GM21723 (cell line): ENCODE measurements at regions not wholly inside any gene's neighbourhood (a gene's known extent, or its start where the extent isn't known, plus 50 kb on each side); places are given as distances from the start of the nearest gene placed in this dataset.

Source experiments
- ATAC-seq: cut with Tn5 transposase; IDR thresholded peaks from one replicate; pipeline ENCODE4 v1.9.1; 2021; ENCODE audit warnings: mild to moderate bottlenecking, moderate library complexity; ENCODE audit not compliant: unreplicated experiment

DNA sequence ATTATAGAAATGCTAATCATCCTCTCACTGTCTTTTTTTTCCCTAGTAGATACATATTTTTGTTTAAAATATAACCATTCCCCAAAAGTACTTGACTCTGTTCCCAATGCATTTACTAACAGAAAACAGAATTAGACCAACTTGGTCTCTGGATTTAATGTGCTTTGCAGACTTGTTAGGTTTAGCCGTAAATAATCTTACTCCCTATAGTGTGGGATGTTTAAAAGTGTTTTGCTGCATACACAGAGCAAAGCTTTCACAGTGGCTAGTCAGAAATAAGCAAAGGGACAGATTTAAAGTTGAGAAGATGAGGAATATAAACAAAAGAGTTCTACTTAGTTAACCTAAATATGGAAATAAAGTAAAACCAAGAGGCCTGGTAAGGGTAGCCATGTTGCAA is 527.5 kb downstream of the HDGFL1 start:
- no peak for ATAC-seq

DNA sequence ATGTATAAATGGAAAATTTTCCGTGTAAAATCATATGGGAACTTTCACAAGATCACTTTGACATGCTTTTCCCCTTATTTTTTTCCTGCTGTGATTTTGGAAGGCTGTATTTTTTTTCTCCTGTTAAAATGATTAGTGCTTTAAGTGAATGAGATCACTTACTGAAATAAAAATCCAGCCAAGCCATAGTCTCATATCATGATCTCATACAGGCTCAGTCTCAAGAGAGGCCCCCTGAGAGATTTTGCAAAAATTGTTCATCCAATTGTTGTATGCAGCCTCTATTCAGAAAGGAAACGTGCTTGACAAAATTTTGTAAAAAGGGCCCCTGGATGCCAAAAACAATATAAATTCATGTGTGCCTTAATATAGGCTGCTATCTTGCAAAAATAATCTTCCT is 528.2 kb downstream of the HDGFL1 start:
- ATAC-seq: no peak

DNA sequence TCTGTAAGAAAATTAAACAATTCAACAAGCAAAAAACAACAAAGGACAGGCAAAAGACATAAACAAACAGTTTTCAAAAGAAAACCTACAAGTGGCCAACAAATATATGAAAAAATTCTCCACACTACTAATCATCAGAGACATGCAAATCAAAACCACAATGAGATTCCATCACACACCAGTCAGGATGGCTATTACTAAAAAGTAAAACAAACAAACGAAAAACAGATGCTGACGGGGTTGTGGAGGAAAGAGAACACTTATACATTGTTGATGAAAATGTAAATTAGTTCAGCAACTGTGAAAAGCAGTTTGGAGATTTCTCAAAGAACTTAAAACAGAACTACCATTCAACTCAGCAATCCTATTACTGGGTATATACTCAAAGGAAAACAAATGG is 537.6 kb downstream of the HDGFL1 start:
- ATAC-seq: no peak

DNA sequence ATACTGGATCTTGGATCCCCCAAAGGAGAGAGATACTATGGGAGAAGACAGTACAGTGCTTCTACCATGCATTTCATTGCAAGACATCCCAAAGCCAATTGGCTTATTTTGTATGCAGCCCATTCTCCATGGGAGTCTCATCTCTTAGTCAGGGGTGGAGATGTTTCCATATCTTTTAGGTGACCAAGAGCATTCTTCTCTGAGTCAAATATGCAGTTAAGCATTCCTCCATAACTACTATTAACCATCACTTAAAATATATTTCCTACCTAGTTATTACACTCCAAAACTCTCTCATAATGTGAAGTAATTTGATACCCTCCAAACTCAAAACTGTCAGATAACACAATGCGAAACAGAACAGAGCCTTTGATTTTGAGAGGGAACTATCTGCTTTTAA is 542.6 kb downstream of the HDGFL1 start:
- no peak for ATAC-seq

DNA sequence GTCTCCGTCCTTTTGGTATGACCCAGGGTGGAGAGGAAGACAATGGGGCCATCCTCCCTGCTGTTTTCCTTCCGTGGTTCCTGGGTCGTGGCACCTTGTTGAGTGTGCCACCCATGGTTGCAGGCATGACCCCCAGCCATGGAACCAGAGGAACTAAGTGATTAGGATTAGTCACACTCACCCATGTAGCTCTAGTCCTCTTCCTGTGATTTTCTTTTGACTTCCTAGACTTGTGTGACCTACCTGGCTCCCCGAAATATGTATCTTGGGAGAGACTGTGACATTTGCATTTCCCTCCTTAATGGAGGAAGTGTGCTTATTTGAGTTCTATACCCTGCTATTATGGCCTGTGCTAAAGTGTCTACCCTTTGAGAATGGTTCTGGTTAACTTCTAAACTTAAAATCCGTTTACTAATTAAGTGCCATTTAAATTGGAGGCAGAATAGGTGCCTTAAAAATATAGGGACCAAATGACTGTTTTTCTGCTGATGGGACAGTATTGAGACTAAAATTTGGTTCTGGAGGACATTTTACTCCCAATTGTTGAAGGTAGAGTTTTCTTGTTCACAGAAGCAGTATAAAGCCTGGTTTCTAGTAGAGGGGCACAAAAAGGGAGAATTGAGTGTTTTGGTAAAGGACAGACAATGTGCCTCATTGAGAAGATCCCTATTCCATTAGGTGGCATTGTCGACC is 545.6 kb downstream of the HDGFL1 start:
- no peak for ATAC-seq

DNA sequence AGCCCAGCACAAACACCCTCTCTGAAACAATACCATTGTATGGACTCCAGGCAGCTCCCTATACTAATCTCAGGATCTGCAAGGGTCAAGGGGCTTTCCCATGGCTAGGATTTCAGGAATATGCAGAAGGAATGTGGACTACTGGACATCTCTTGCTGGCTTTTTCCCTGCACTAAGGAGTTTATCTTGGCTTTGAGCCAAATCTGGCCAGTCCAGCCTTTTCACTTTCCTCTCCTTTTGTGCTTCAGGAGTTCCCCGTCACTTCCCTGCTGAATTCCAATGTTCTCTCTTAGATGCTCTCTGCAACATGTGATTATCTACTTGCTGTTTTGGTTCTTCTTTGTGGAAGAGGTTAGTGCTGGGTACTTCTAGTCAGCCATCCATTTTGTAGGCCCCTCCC is 568.2 kb downstream of the HDGFL1 start:
- ATAC-seq: no peak

DNA sequence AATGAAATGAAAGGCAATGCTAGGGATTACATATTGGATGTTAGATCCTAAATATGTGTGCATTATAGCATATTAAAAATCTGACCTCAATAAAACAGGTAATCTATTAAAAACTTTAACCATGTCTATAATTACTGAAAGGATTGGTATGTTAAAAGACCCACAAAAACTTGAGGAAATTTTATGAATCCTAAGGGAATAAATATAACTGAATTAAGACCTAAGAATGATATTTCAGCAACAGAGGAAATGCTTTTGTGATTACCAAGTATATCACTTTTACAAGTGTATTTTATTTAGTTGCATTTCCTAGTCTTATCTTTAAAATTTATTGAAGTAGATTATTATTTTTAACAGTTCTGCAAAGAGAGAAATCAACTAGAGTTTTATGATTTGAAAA is 571.5 kb downstream of the HDGFL1 start:
- ATAC-seq: no peak

DNA sequence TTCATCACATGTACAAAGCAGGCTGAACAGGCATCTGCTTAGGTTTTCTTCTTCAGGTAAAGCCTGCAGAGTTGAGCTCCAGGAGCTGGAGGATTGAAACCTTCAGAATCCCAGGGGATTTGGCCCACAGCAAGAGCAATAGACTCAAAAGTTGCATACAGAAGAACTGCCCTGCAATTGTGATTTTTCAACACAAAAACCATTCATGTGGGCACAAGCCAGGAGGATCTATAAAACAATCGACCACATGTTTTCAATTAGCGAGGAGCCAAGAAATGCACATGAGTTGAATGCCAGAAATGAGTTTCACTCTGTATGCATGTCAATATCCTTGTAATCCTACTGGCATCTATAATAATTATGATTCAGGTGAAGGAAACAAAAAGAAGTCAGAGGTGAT is 576.4 kb downstream of the HDGFL1 start:
- no peak for ATAC-seq

DNA sequence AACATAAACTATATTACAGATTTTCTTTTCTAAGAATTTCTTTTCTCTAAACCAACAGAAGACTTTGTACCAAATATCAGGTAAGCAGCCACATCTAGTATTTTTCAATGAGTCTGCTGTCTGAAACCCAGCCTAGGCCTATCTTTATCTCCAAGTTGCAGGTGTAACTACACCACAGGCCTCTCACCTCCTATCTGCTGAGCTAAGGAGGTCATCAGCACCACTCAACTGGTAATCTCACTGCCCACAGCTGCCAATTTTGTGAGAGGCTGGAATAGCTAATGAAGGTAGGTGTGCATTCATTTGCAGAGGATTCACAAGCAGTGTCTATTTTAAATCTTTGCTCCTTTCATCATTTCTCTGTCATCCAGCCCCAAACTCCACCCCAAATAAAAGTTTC is 584.8 kb downstream of the HDGFL1 start:
- ATAC-seq: no peak

DNA sequence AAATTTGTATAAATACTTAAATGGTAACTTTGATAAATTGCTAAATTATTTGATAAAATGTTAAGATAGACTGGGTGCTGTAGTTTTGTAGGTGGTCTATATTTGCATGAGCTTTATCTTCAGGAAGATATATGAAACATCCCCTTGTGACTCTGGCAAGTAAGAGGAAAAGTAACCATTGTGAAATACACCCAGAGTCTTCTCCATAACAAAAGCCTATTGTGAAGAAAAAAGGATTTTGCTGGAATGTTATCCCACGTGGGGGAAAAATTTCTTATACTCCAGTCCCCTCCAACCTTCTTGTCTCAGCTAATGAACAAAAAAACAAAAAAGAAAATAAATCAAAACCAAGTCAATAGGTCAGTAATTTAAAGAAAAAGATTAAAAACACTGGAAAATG is 600.7 kb downstream of the HDGFL1 start:
- ATAC-seq: no peak

DNA sequence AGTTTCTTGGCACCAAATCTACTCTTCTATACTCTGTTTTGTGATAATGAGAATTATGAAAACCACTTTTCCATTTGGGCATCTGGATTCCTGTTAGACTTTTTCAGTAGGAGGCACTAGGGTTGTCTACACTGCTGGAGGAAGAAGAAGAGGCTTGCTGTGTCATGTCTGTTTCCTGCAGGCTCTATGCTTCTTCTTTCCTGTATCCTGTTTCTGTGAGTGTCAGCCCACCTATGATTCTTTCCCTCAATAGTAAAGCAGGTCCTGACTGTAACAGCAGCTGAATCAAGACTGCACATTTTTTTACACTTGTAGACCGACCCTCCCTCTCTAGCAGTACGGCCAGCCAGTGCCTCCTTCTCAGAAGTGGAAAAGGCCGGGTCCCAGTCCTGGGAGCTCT is 603.9 kb downstream of the HDGFL1 start:
- ATAC-seq: no peak

DNA sequence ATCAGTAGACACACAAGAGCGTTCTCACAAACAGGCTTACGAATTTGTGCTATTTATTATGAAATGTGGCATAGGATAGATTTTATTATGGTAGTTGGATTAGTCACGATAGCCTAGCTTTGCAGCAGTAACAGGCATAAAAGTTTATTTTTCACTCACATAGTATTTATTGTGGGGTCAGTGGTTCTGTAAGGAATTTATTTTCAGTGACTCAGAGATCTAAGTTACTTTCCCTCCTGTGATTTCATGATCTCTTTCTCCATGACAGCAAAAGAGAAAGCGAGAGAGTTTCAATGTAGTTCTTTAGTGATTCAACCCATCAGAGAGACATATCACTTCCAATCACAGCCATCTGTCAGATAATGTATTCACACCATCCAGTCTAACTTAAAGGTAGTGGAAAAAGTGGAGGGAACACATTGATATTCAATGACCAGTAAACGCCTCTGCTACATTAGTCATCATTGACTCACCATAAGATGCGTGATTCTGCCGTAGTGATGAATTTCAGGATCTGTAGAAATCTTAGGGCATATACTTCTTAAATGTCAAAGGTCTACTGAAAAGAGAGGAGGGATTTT is 605.5 kb downstream of the HDGFL1 start:
- no peak for ATAC-seq

DNA sequence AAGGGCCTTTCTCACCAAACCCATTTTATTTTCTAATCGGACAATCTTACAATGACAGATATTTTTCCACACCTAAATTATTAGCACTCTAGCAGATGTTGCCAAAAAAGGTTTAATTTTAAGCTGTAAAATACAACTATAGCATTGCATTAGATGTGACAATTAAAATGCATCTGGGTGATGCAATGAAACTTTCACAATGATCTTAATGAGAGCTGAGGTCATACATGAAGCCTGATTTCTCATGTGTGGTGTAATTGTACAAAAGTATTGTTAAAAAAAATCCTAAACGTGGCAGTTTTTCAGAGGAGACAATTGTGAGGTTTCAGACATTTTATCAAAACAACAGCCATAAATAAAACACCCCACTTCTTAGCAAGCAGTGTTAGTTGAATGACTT is 606.0 kb downstream of the HDGFL1 start:
- ATAC-seq: no peak

DNA sequence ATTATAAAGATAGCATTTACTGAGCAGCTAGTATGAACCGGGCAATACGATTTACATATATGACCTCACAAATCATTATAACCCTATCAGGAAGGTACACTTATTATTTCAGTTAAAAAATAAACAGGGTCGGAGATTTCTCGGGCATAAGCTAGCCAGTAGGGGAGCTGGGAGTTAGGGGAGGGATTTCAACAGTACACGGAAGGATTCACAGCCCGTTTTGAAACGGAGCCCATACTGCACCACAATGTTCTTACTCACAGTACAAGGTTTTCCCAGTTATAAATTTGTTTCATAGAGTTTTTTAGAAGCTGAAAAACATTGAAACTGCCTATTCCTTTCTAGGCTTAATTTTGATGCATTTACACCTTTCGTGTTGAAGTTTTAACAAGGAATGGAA is 607.1 kb downstream of the HDGFL1 start:
- no peak for ATAC-seq

DNA sequence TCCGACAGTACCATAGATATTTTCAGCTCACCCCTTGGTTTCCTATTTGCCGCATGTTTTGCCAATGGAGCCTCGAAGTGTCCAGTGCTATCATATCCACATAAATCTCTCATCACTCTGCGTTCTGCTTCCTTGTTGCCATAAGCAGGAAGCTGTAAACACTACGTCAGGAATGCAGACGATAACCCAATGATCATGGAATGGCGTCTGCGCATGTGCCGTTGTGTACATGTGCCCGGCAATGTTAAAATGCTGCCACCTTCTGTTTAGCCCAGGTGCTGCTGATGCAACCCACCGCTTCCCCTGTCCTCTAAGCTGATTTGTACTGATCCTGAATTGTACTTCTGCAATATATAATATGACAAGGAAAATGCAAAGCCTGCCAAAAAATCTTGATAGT is 607.5 kb downstream of the HDGFL1 start:
- no peak for ATAC-seq

DNA sequence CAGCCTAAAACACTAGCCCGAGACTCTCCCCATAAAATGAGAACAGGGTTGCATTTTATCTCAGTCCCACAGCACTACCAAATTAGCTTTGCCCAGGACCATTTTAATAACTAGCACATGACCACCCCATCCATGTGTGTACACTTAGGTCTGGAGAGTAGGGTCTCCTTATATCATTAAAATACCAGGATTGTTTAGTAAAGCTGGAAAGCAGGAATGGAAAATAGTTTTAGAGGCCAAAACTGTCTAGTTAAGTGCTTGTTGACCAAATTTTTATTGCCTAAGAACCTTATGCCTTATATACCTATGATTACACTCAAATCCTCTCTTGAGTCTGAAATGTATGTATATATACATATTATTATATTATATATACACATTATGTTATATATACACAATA is 608.4 kb downstream of the HDGFL1 start:
- no peak for ATAC-seq

DNA sequence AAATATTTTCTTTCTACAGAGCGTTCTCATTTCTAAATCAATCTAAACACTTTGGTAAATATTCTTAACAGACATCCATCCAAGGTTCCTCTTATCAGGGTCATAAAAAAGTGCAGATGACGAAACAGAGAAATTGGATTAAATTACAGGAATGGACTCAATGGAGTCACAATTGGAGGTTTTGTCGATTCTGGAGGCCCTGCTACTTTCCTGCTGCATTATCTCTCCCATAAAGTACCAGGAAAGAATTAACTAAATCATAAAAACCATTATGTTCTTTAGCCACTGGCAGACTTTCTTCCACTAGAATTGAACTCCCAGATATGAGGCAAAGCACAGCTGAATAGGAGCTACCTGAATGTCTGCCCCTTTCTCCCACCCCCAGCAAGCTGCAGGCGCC is 610.6 kb downstream of the HDGFL1 start:
- no peak for ATAC-seq

DNA sequence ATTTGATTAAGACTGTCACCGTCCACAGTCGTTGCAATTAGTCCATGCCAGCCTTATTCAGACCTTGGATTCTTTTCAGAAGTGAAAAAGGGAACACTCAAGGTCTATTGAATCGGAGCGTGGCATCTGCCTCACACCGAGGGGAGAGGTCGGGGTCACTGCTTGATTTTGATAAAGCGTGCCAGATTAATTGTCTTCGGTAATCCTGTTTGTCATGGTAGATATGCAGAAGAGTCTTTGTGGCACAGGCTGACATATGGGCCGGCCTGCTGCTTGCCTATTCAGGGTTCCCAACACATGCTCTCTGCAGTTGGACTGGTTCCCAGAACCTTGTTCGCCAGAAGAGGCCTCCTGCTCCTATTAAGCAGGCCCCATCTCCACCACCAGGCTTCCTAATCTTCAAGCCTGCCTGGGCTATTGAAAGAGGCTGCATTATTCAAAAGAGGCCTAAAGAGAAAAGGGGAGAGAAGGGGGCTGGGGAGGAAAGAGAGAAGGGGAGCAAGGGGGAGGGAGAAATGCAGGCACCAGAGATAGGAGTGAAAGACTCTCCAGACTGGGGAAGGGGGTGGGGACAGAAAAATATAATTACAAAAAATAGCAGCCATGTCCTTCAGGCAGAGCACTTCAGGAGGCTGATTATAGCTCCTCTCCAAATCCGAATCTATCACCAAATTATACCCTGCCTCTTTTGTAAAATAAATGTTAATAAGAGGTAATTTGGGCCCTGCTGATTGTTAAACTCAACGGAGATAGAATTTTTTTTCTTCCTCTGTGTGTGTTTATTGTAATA is 611.3 kb downstream of the HDGFL1 start:
- ATAC-seq: no peak

DNA sequence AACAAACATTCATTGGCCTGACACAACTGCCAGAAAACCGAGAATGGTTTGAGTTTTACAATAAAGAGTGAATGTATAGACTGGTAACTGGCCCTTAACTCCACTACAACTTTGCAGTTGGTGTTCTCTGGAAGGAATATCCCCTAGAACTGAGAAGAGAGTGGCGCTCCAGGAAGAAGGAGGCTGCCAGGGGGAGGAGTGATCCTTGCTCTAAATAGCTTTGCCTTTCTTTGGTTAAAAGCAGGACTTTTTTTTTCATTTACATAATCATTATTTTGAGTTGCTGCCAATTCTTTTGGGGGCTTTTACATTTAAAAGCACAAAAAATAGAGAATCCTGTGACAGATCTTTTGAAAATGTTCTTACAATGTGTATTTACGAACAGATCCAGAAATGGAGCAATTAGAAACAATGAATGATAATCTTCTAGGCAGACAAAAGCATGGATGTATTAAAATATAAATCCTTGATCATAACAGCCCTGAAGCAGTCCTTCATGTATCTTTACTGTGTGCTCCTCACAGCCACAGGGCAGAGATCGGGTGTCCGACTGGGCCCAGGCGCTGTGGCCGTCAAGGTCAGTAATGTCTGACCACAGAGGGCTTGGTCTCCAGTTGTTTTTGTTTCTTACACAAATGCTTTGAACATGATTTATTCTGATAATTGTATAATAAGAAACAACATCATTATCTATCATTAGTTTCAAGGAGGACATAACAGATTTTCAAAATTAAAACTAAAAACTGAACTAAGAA is 612.2 kb downstream of the HDGFL1 start:
- ATAC-seq: no peak

DNA sequence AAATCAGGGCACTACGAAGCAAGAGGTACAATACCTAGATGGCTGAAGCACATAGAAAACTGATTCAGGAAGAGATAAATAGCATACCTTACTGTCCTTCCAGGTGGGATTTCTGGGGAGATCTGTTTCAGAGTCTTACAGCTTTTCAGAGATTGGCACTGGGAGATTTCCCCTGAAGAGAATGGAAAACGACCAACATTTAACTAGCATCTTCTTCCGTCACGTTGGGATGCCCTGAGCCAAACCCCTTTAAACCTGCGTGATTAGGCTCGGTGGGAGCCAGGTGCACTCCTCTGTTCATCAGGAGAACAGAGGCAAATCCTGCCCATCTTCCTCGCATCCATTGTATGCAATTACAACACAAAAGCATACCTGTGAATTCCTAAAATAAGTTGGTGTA is 614.5 kb downstream of the HDGFL1 start:
- no peak for ATAC-seq

DNA sequence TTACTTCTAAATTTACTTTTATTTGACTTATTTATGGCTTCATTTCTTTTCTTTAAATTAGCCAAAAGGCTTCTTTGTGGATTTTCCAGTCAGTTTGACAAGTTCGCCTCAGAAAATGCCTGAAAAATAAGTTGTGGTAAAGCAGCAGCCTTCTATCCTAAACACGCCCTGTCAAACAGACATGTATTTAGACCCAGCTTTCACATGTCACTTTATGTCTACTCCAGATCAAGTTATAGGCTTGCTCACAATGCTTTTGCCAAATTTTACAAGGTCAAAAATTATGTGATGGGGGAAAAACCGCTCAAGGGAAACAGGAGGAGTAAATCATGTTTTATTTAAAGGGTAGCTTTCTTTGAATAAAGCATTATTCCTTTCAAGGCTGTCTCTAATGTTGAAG is 615.0 kb downstream of the HDGFL1 start:
- no peak for ATAC-seq

DNA sequence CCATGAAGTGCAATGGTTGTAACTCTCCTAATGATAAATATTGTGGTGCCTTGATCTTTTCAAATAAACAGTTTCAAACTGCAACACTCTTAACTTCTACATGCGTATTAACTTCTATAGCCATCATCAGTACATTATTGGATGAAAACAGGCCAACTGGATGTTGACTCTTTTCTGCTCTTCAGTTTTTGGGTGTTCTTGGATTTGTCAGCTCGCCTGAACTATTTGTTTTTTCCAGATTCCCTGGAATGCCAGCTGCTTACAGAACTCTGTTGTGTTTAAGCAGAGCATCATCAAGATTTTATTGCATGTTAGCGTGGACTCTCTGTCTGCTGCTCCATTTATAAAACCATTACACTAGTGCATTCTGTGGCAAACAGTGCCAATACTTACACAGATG is 626.1 kb downstream of the HDGFL1 start:
- no peak for ATAC-seq
